OCI-LY7 (cell line): ENCODE measurements at regions not wholly inside any gene's neighbourhood (a gene's known extent, or its start where the extent isn't known, plus 50 kb on each side); places are given as distances from the start of the nearest gene placed in this dataset.
"Not testable (repeated sequence)": the region's sequence is repeated elsewhere in the genome, so short reads cannot be mapped to it uniquely, and the experiment has no call there.

Source experiments
- BruUV-seq: library from RNA; stranded (reverse); fragments of 400-500 nt; replicated peaks from 2 replicates; lab custom pipeline; 2021; lab: Mats Ljungman, UMichigan
- CTCF ChIA-PET: fragments of 300-600 bp; sonication (Branson Sonifier 250); formaldehyde crosslinking; loops from one replicate; lab custom pipeline; 2022; ENCODE audit warnings: antibody characterized with exemption; ENCODE audit not compliant: unreplicated experiment; lab: Charles Lee
- POLR2A ChIA-PET: fragments of 300-600 bp; sonication (Branson Sonifier 250); formaldehyde crosslinking; loops from one replicate; lab custom pipeline; 2022; ENCODE audit warnings: antibody characterized with exemption; lab: Charles Lee
- DNase-seq: peaks from one replicate; pipeline ENCODE4 v3.0.0-alpha.2; 2015; ENCODE audit warnings: low spot score
- H2AFZ ChIP-seq: fragments of 200-600 bp; sonication (generic), shearing (Covaris generic); 2 replicates; pipeline ENCODE4 v1.6.1; 2014; ENCODE audit warnings: mild to moderate bottlenecking, antibody characterized with exemption, low read length, moderate library complexity
- H3K27ac ChIP-seq: fragments of 200-600 bp; sonication (generic); 2 replicates; pipeline ENCODE4 v1.5.1; 2014; ENCODE audit warnings: mixed run types, low read depth, mild to moderate bottlenecking, moderate library complexity, low read length, inconsistent platforms; ENCODE audit not compliant: poor library complexity, severe bottlenecking
- H3K36me3 ChIP-seq: fragments of 200-600 bp; sonication (generic); 2 replicates; pipeline ENCODE4 v1.6.1; 2014; ENCODE audit warnings: mild to moderate bottlenecking, antibody characterized with exemption, low read length, moderate library complexity, mixed read lengths; ENCODE audit not compliant: insufficient read depth
- H3K4me1 ChIP-seq: fragments of 200-600 bp; sonication (generic); 2 replicates; pipeline ENCODE4 v1.5.1; 2014; ENCODE audit warnings: mild to moderate bottlenecking, low read length; ENCODE audit not compliant: insufficient read depth, poor library complexity, severe bottlenecking
- H3K4me2 ChIP-seq: fragments of 200-600 bp; sonication (generic); 2 replicates; pipeline ENCODE4 v1.6.1; 2014; ENCODE audit warnings: mild to moderate bottlenecking, low read length
- H3K4me3 ChIP-seq: fragments of 200-600 bp; sonication (generic); 2 replicates; pipeline ENCODE4 v1.5.1; 2014; ENCODE audit warnings: mild to moderate bottlenecking, low read depth, low read length; ENCODE audit not compliant: poor library complexity, severe bottlenecking
- H3K79me2 ChIP-seq: fragments of 200-600 bp; sonication (generic); 2 replicates; pipeline ENCODE4 v1.6.1; 2016; ENCODE audit warnings: low read depth, mild to moderate bottlenecking, low read length, moderate library complexity, mixed read lengths; ENCODE audit not compliant: insufficient read depth
- H3K9me2 ChIP-seq: fragments of 200-600 bp; sonication (generic); 2 replicates; pipeline ENCODE4 v1.6.1; 2016; ENCODE audit warnings: mild to moderate bottlenecking, low read length, mixed read lengths; ENCODE audit not compliant: insufficient read depth
- H3K9me3 ChIP-seq: fragments of 200-600 bp; sonication (generic); 2 replicates; pipeline ENCODE4 v1.6.1; 2014; ENCODE audit warnings: mild to moderate bottlenecking, mixed run types, low read length, mixed read lengths
- H4K20me1 ChIP-seq: fragments of 200-600 bp; sonication (generic); 2 replicates; pipeline ENCODE4 v1.6.1; 2014; ENCODE audit warnings: mild to moderate bottlenecking, antibody characterized with exemption, low read length, moderate library complexity, mixed read lengths; ENCODE audit not compliant: insufficient read depth
- EZH2phosphoT487 ChIP-seq: fragments of 200-600 bp; sonication (generic); IDR thresholded peaks from 2 replicates; pipeline ENCODE4 v1.6.1; 2018; ENCODE audit warnings: low read depth, borderline replicate concordance, mild to moderate bottlenecking, mixed run types, antibody characterized with exemption, low read length, moderate library complexity, mixed read lengths
- intact Hi-C: fragments of 100-400 bp; cut with micrococcal nuclease; formaldehyde crosslinking; loops from one replicate; pipeline ENCODE4 v1.10.0; 2022; ENCODE audit not compliant: unreplicated experiment
- TF ChIP-seq, protein P1 (sequence below): fragments of 200-600 bp; sonication (generic); conservative IDR thresholded peaks from 2 replicates; pipeline ENCODE4 v1.5.1; 2014; ENCODE audit warnings: mild to moderate bottlenecking, antibody characterized with exemption, low read length, moderate library complexity, mixed read lengths

DNA sequence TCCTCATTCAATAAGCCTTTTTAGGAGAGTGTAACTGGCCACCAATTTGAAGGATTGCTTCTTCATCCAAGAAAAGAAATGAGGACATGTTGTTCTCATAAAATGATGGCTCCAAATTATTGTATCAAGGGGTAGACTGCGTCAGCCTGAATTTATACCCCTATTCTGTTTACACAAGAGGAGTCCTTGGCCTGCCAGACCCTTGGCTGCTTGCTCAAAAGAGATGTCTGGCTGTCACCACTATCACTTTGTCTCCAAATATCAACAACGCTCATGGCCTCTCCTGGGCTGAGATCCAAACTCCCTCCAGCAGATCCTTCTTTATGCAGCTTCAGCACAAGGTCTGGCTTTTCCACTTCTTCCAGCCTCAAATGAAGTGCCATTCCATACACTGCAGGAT lies 127.9 kb downstream of the OR13H1 start:
- BruUV-seq, result no TSS peak

DNA sequence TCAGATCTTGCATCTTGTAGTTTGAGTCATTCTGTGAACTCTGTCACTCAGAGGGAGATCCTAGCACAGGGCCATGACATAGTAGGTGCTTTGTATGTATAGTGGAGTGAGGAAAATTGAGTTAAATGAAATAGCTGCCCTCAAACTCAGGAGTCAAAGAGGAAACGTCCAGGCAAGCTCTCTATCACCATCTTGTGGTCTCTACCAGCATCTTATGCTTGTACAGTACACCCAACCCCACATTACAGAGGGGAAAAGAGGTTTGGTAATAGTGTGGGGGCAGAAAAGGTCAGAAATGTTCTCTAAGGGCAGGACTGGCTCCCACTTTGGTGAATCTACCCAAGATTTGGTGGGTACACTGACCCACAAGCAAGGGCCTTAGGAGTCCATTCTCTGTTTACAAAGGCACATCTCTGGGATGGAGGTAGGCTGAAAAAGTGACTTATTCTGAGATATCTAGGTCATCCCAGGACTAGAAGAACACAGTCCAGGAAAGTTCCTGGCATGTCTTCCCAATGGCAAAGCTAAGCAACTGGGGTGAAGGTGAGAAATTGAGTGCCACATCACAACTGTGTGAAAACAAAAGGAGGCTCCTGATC lies 131.8 kb downstream of the OR13H1 start:
- no peak for TF ChIP-seq EZH2phosphoT487
- TF ChIP-seq, protein P1, sequence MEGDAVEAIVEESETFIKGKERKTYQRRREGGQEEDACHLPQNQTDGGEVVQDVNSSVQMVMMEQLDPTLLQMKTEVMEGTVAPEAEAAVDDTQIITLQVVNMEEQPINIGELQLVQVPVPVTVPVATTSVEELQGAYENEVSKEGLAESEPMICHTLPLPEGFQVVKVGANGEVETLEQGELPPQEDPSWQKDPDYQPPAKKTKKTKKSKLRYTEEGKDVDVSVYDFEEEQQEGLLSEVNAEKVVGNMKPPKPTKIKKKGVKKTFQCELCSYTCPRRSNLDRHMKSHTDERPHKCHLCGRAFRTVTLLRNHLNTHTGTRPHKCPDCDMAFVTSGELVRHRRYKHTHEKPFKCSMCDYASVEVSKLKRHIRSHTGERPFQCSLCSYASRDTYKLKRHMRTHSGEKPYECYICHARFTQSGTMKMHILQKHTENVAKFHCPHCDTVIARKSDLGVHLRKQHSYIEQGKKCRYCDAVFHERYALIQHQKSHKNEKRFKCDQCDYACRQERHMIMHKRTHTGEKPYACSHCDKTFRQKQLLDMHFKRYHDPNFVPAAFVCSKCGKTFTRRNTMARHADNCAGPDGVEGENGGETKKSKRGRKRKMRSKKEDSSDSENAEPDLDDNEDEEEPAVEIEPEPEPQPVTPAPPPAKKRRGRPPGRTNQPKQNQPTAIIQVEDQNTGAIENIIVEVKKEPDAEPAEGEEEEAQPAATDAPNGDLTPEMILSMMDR, result peak; percentile 64
- H3K4me2 ChIP-seq, result no peak overlapping the region
- no peaks in the 10 kb centered on the region for H3K9me3 ChIP-seq
- H3K79me2 ChIP-seq, result no peaks in the 10 kb centered on the region
- H3K4me3 ChIP-seq, result no peak overlapping the region
- H2AFZ ChIP-seq, result no peak overlapping the region
- H3K27ac ChIP-seq, result no peak overlapping the region
- H3K36me3 ChIP-seq, result no peaks in the 10 kb centered on the region
- intact Hi-C loops, result no loop called here
- H3K4me1 ChIP-seq, result no peaks in the 10 kb centered on the region
- H4K20me1 ChIP-seq, result no peaks in the 10 kb centered on the region
- peak; percentile 2 for DNase-seq
- POLR2A ChIA-PET, result no interaction called here
- H3K9me2 ChIP-seq, result no peaks in the 10 kb centered on the region
- CTCF ChIA-PET, result no interaction called here
- BruUV-seq, result no TSS peak

More for the DNA sequence above, 127.9 kb downstream of the OR13H1 start:
- ChIA-PET POLR2A (no interaction called here), CTCF (no interaction called here)
- Histone ChIP-seq H4K20me1 (no peaks in the 10 kb centered on the region), H3K79me2 (no peaks in the 10 kb centered on the region), H2AFZ (no peak overlapping the region), H3K9me3 (no peaks in the 10 kb centered on the region), H3K4me1 (no peaks in the 10 kb centered on the region), H3K4me3 (no peak overlapping the region), H3K4me2 (no peak overlapping the region), H3K9me2 (no peaks in the 10 kb centered on the region), H3K36me3 (no peaks in the 10 kb centered on the region), H3K27ac (no peak overlapping the region)
- intact Hi-C loops, result no loop called here
- DNase-seq, result no peak
- no peak for TF ChIP-seq EZH2phosphoT487
- TF ChIP-seq, protein P1, result no peak

DNA sequence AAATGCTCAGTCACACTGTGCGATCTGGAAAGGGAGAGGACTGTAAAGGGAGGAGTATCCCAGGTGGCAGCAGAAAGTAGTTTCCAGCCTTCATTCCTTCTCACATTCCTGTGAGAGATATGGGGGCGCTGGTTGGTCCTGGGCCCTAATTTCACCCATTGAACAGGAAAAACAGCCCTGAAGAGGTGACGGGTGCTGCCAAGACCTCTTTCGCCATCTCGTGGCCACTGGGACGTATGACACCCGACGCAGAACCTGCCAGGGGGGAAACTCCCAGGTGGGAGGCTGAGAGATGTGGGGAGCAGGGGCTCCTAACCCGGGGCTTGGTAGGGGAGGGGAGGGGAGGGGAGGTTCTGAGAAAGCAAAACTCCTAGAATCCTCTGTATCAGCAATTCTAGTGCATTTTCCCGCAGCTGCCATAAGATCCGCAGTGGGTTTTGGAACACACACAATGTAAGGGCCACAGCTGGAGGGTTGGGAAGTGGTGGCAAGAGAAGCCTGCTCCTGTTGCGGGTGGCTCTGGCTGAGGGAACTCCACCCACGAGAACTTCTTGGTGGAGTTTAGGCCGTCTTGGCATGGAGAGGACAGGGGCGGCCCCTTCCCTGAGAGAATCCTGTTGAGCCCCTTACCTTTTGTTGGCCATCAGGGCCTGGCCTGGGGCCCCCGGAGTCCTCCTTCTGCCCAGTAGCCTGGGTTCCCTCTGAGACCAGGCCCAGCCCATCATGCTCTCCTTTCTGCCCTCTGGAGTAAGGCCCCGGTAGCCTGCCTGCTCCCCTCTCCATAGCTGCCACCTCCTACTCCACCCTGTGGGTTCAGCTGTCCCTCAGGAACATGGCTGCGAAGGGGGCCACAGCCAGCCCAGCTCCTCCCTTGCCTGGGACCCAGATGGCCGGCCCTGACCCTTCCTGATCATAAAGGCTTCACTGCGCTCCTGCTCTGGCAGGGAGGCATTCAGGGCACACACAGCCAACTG lies 134.1 kb downstream of the OR13H1 start:
- no peak overlapping the region for H3K4me3 ChIP-seq
- no peak overlapping the region for H2AFZ ChIP-seq
- intact Hi-C loops, result no loop called here
- no peaks in the 10 kb centered on the region for H3K9me2 ChIP-seq
- BruUV-seq, result no TSS peak
- H3K79me2 ChIP-seq, result no peaks in the 10 kb centered on the region
- H3K4me2 ChIP-seq, result no peak overlapping the region
- no peaks in the 10 kb centered on the region for H3K9me3 ChIP-seq
- POLR2A ChIA-PET, result no interaction called here
- H3K27ac ChIP-seq, result no peak overlapping the region
- peak; percentile 37 for DNase-seq
- H4K20me1 ChIP-seq, result no peaks in the 10 kb centered on the region
- CTCF ChIA-PET, result no interaction called here
- no peaks in the 10 kb centered on the region for H3K4me1 ChIP-seq
- no peak for TF ChIP-seq EZH2phosphoT487
- TF ChIP-seq, protein P1, result peak; percentile 69
- no peaks in the 10 kb centered on the region for H3K36me3 ChIP-seq

DNA sequence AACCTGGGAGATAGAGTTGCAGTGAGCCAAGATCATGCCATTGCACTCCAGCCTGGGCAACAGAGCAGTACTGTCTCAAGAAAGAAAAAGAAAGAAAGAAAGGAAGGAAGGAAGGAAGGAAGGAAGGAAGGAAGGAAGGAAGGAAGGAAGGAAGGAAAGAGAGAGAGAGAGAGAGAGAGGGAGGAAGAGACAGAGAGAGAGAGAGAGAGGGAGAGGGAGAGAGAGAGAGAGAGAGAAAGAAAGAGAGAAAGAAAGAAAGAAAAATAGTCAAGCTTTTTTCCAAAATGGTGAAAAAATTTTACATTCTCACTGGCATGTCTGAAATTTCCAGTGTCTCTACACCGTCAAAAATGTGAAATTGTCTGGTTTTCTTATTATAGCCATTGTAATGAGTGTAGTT lies 138.9 kb downstream of the OR13H1 start:
- H4K20me1 ChIP-seq, POLR2A ChIA-PET, H3K4me3 ChIP-seq, H3K9me2 ChIP-seq, BruUV-seq, DNase-seq, H3K9me3 ChIP-seq, H2AFZ ChIP-seq, H3K36me3 ChIP-seq, H3K4me1 ChIP-seq, H3K27ac ChIP-seq, H3K79me2 ChIP-seq, intact Hi-C loops, H3K4me2 ChIP-seq, CTCF ChIA-PET: not testable (repeated sequence)
